ENCODE measurements at regions not wholly inside any gene's neighbourhood (a gene's known extent, or its start where the extent isn't known, plus 50 kb on each side); places are given as distances from the start of the nearest gene placed in this dataset.

DNA sequence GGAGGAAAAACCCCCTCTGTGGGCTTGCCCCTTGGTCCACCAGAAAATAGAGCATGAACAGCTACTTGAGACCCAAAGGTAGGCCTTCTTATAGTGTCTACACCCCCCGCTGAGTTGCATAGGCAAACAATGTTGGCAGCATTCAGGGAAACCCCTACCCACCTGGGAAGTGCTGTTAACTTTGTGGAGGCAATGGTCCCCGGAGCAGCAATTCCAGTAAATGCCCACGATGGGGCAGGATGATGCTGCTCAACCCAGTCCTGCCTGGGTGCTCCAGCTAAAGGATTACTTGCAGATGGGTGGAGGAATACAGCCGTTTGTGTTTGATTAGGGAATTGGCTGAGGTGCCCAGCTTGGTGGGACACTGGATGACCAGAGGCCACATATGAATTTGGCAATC lies 381.3 kb upstream of the ANO5 start:
- no peak for ATAC-seq

DNA sequence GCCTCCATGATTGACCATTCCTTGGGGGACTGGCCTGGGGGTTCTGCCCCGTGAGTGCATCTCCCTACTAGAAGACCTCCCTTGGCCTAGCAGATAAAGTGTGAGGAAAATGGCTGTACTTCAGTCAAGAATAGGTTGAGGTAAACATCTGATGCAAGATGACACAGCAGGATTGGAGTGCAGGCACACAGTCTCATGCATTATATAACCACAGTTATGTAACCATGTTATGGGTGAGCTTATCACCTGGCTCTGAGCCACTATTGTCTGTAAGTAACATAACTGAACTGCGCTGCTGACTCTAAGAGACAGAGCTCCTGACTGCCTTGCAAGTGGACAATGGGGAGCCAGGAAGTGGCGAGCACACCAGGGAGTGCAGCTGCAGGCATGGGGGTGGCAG lies 378.7 kb upstream of the ANO5 start:
- ATAC-seq, result no peak
- TF ChIP-seq OSR1 (CRISPR knock-in tag; IDR thresholded peaks at IDR 0.05), result no peak
- TF ChIP-seq CSDC2 (CRISPR knock-in tag; IDR thresholded peaks at IDR 0.05), result peak; percentile 93
- TF ChIP-seq SNAI2 (CRISPR knock-in tag; IDR thresholded peaks at IDR 0.05), result peak; percentile 78; the same call in 1 of the 2 replicates
- peak; percentile 82 for TF ChIP-seq ZFP3 (CRISPR knock-in tag; IDR thresholded peaks at IDR 0.05)
- TF ChIP-seq ISL1 (CRISPR knock-in tag; IDR thresholded peaks at IDR 0.05), result peak; percentile 69

More for the DNA sequence above, 381.3 kb upstream of the ANO5 start:
- no peak for TF ChIP-seq TOX (CRISPR knock-in tag; IDR thresholded peaks at IDR 0.05; ENCODE audit: borderline replicate concordance)
- no peak for TF ChIP-seq SNAI2 (CRISPR knock-in tag; IDR thresholded peaks at IDR 0.05)
- TF ChIP-seq TCF4 (CRISPR knock-in tag; IDR thresholded peaks at IDR 0.05; ENCODE audit: borderline replicate concordance), result no peak

DNA sequence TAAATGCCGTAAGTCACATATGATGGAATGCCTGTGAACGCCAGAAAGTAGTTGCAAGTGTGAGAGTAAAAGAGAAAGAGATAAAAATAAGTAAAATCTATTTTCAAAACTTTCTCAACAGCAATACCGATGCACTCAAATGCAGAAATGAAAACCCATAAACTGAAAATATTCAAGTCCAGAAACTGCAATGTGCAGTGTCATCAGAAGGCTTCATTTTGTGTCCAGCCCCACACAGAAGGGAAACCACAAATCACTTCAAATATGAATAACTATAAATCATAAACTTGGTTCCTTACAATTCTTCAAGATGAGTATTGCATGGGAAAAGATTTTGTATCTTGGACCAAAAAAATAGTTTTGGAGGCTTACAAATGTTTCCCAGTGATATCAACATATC lies 375.2 kb upstream of the ANO5 start:
- ATAC-seq, result no peak
- TF ChIP-seq ZFP3 (CRISPR knock-in tag; IDR thresholded peaks at IDR 0.05) (no peak), SNAI2 (CRISPR knock-in tag; IDR thresholded peaks at IDR 0.05) (no peak), ZNF70 (CRISPR knock-in tag; IDR thresholded peaks at IDR 0.05) (no peak), ISL1 (CRISPR knock-in tag; IDR thresholded peaks at IDR 0.05) (no peak), ZC3H10 (CRISPR knock-in tag; IDR thresholded peaks at IDR 0.05) (no peak), ZNF8 (CRISPR knock-in tag; IDR thresholded peaks at IDR 0.05) (no peak), ESRRG (CRISPR knock-in tag; IDR thresholded peaks at IDR 0.05) (no peak), BACH2 (CRISPR knock-in tag; IDR thresholded peaks at IDR 0.05; ENCODE audit: borderline replicate concordance) (no peak), ARNTL (CRISPR knock-in tag; IDR thresholded peaks at IDR 0.05; ENCODE audit: borderline replicate concordance, low read depth) (no peak), TOX (CRISPR knock-in tag; IDR thresholded peaks at IDR 0.05; ENCODE audit: borderline replicate concordance) (no peak), OSR1 (CRISPR knock-in tag; IDR thresholded peaks at IDR 0.05) (no peak), TCF4 (CRISPR knock-in tag; IDR thresholded peaks at IDR 0.05; ENCODE audit: borderline replicate concordance) (no peak)
- TF ChIP-seq, protein P1, sequence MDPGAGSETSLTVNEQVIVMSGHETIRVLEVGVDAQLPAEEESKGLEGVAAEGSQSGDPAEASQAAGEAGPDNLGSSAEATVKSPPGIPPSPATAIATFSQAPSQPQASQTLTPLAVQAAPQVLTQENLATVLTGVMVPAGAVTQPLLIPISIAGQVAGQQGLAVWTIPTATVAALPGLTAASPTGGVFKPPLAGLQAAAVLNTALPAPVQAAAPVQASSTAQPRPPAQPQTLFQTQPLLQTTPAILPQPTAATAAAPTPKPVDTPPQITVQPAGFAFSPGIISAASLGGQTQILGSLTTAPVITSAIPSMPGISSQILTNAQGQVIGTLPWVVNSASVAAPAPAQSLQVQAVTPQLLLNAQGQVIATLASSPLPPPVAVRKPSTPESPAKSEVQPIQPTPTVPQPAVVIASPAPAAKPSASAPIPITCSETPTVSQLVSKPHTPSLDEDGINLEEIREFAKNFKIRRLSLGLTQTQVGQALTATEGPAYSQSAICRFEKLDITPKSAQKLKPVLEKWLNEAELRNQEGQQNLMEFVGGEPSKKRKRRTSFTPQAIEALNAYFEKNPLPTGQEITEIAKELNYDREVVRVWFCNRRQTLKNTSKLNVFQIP (CRISPR knock-in tag; IDR thresholded peaks at IDR 0.05; ENCODE audit: borderline replicate concordance, low read depth), result no peak
- TF ChIP-seq, protein P2, sequence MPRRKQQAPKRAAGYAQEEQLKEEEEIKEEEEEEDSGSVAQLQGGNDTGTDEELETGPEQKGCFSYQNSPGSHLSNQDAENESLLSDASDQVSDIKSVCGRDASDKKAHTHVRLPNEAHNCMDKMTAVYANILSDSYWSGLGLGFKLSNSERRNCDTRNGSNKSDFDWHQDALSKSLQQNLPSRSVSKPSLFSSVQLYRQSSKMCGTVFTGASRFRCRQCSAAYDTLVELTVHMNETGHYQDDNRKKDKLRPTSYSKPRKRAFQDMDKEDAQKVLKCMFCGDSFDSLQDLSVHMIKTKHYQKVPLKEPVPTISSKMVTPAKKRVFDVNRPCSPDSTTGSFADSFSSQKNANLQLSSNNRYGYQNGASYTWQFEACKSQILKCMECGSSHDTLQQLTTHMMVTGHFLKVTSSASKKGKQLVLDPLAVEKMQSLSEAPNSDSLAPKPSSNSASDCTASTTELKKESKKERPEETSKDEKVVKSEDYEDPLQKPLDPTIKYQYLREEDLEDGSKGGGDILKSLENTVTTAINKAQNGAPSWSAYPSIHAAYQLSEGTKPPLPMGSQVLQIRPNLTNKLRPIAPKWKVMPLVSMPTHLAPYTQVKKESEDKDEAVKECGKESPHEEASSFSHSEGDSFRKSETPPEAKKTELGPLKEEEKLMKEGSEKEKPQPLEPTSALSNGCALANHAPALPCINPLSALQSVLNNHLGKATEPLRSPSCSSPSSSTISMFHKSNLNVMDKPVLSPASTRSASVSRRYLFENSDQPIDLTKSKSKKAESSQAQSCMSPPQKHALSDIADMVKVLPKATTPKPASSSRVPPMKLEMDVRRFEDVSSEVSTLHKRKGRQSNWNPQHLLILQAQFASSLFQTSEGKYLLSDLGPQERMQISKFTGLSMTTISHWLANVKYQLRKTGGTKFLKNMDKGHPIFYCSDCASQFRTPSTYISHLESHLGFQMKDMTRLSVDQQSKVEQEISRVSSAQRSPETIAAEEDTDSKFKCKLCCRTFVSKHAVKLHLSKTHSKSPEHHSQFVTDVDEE (CRISPR knock-in tag; IDR thresholded peaks at IDR 0.05), result no peak

DNA sequence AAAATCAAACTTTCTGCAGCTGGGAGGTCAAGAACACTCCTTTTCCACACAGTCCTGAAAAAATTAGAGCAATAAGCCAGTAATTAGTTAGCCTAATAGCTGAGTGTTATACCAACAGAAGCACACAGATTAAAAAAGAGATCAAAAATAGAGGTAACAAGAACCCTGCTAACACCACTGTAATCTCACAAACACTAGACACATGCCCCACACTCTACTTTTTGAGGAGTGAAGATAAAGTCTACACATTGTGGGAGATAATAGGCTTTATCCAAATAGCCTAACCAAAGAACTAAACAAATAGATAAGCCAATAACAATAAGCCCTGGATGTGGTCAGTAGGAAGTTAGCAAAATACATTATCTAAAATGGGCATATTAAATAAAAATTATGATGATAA lies 372.7 kb upstream of the ANO5 start:
- no peak for ATAC-seq
- TF ChIP-seq TOX (CRISPR knock-in tag; IDR thresholded peaks at IDR 0.05; ENCODE audit: borderline replicate concordance) (no peak), BACH2 (CRISPR knock-in tag; IDR thresholded peaks at IDR 0.05; ENCODE audit: borderline replicate concordance) (no peak), TCF4 (CRISPR knock-in tag; IDR thresholded peaks at IDR 0.05; ENCODE audit: borderline replicate concordance) (peak; percentile 29; the same call in 1 of the 2 replicates), ZNF565 (CRISPR knock-in tag; conservative IDR thresholded peaks at IDR 0.05; ENCODE audit: low read depth) (no peak)

DNA sequence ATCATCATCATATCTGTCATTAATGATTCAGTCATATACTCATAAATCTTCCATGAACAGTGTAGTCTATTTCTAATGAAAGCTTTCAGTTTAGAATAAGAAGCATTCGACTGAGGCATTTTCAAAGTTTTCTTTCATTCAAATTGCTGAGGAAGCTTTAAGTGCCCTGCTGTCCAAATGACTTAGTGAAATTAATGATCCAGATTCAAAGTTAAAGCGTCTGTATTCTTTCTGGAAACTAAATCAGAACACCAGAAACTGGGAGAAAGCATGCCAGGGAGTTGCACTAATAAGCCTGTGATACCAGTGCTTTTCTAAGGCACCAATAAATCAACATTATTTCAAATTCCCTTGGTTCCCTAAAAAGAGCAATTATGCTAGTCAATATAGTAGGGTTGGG lies 367.8 kb upstream of the ANO5 start:
- ATAC-seq, result no peak
- TF ChIP-seq ZFP30 (CRISPR knock-in tag; IDR thresholded peaks at IDR 0.05) (no peak), SNAI2 (CRISPR knock-in tag; IDR thresholded peaks at IDR 0.05) (no peak), PPARA (CRISPR knock-in tag; IDR thresholded peaks at IDR 0.05; ENCODE audit: borderline replicate concordance) (no peak), ZNF70 (CRISPR knock-in tag; IDR thresholded peaks at IDR 0.05) (no peak), ISL1 (CRISPR knock-in tag; IDR thresholded peaks at IDR 0.05) (peak; percentile 74), ZNF565 (CRISPR knock-in tag; conservative IDR thresholded peaks at IDR 0.05; ENCODE audit: low read depth) (no peak), ZFP3 (CRISPR knock-in tag; IDR thresholded peaks at IDR 0.05) (no peak)
- TF ChIP-seq, protein P3, sequence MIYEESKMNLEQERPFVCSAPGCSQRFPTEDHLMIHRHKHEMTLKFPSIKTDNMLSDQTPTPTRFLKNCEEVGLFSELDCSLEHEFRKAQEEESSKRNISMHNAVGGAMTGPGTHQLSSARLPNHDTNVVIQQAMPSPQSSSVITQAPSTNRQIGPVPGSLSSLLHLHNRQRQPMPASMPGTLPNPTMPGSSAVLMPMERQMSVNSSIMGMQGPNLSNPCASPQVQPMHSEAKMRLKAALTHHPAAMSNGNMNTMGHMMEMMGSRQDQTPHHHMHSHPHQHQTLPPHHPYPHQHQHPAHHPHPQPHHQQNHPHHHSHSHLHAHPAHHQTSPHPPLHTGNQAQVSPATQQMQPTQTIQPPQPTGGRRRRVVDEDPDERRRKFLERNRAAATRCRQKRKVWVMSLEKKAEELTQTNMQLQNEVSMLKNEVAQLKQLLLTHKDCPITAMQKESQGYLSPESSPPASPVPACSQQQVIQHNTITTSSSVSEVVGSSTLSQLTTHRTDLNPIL (CRISPR knock-in tag; IDR thresholded peaks at IDR 0.05; ENCODE audit: low read depth), result no peak

DNA sequence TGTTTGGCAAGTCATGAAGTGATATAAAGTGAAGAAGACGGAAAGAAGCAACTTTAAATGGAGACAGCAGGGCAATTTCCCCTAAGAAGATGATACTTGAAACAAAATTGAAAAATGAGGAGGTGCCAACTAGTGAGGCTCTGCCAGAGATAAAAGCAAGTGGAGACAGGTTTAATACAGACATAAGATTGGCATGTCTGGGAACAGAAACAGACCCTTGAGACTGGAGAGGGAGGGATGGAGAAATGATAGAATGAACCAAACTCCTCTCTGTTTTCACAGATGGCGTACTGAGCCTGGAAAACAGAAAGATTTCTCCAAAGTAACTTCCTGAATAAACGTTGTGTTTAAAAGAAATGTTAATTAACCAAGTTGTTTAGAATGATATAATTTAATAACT lies 354.5 kb upstream of the ANO5 start:
- ATAC-seq, result no peak
- TF ChIP-seq ZNF8 (CRISPR knock-in tag; IDR thresholded peaks at IDR 0.05), result no peak
- no peak for TF ChIP-seq ARNTL (CRISPR knock-in tag; IDR thresholded peaks at IDR 0.05; ENCODE audit: borderline replicate concordance, low read depth)
- no peak for TF ChIP-seq ZFP3 (CRISPR knock-in tag; IDR thresholded peaks at IDR 0.05)
- no peak for TF ChIP-seq SNAI2 (CRISPR knock-in tag; IDR thresholded peaks at IDR 0.05)
- TF ChIP-seq, protein P2 (CRISPR knock-in tag; IDR thresholded peaks at IDR 0.05), result no peak
- TF ChIP-seq RARB (CRISPR knock-in tag; IDR thresholded peaks at IDR 0.05), result no peak
- TF ChIP-seq ISL1 (CRISPR knock-in tag; IDR thresholded peaks at IDR 0.05), result no peak
- no peak for TF ChIP-seq TOX (CRISPR knock-in tag; IDR thresholded peaks at IDR 0.05; ENCODE audit: borderline replicate concordance)
- TF ChIP-seq GLIS3 (CRISPR knock-in tag; IDR thresholded peaks at IDR 0.05), result no peak
- TF ChIP-seq, protein P4, sequence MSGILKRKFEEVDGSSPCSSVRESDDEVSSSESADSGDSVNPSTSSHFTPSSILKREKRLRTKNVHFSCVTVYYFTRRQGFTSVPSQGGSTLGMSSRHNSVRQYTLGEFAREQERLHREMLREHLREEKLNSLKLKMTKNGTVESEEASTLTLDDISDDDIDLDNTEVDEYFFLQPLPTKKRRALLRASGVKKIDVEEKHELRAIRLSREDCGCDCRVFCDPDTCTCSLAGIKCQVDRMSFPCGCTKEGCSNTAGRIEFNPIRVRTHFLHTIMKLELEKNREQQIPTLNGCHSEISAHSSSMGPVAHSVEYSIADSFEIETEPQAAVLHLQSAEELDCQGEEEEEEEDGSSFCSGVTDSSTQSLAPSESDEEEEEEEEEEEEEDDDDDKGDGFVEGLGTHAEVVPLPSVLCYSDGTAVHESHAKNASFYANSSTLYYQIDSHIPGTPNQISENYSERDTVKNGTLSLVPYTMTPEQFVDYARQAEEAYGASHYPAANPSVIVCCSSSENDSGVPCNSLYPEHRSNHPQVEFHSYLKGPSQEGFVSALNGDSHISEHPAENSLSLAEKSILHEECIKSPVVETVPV (CRISPR knock-in tag; IDR thresholded peaks at IDR 0.05), result no peak
- TF ChIP-seq ZC3H10 (CRISPR knock-in tag; IDR thresholded peaks at IDR 0.05), result no peak
- TF ChIP-seq ZNF70 (CRISPR knock-in tag; IDR thresholded peaks at IDR 0.05), result no peak
